HG02870 (cell line): ENCODE measurements at regions not wholly inside any gene's neighbourhood (a gene's known extent, or its start where the extent isn't known, plus 50 kb on each side); places are given as distances from the start of the nearest gene placed in this dataset.

ENCODE experiments used
- ATAC-seq: cut with Tn5 transposase; IDR thresholded peaks from one replicate; pipeline ENCODE4 v1.9.1; 2021; ENCODE audit warnings: mild to moderate bottlenecking, moderate library complexity; ENCODE audit not compliant: unreplicated experiment

GRCh38 chr12:118840878-118841277 is 140.5 kb upstream of the SRRM4 start:
- ATAC-seq, result no peak

- ATAC-seq, result no peak
Observed at GRCh38 chr12:118841588-118841987, 139.8 kb upstream of the SRRM4 start.

- no peak for ATAC-seq
Observed at GRCh38 chr12:118842866-118843265, 138.5 kb upstream of the SRRM4 start.

- no peak for ATAC-seq
Observed at GRCh38 chr12:118846416-118846815, 134.9 kb upstream of the SRRM4 start.

GRCh38 chr12:118850244-118850825 is 131.0 kb upstream of the SRRM4 start:
- no peak for ATAC-seq

- no peak for ATAC-seq
Observed at GRCh38 chr12:118851891-118852290, 129.4 kb upstream of the SRRM4 start.

GRCh38 chr12:118853634-118854033 is 127.7 kb upstream of the SRRM4 start:
- ATAC-seq, result no peak

GRCh38 chr12:118855858-118856257 is 125.5 kb upstream of the SRRM4 start:
- ATAC-seq, result no peak

- no peak for ATAC-seq
Observed at GRCh38 chr12:118866346-118866745, 115.0 kb upstream of the SRRM4 start.

- ATAC-seq, result no peak
Observed at GRCh38 chr12:118870551-118870950, 110.8 kb upstream of the SRRM4 start.

- ATAC-seq, result no peak
Observed at GRCh38 chr12:118874698-118875548, 106.4 kb upstream of the SRRM4 start.

- ATAC-seq, result no peak
Observed at GRCh38 chr12:118880720-118881493, 100.4 kb upstream of the SRRM4 start.

- no peak for ATAC-seq
Observed at GRCh38 chr12:118884226-118884625, 97.1 kb upstream of the SRRM4 start.

- no peak for ATAC-seq
Observed at GRCh38 chr12:118900993-118901392, 80.3 kb upstream of the SRRM4 start.

- ATAC-seq, result no peak
Observed at GRCh38 chr12:118908811-118909210, 72.5 kb upstream of the SRRM4 start.

- ATAC-seq, result no peak
Observed at GRCh38 chr12:118912697-118913270, 68.6 kb upstream of the SRRM4 start.

- ATAC-seq, result no peak
Observed at GRCh38 chr12:118921761-118922160, 59.6 kb upstream of the SRRM4 start.

GRCh38 chr12:118922405-118922804 is 58.9 kb upstream of the SRRM4 start:
- ATAC-seq, result no peak

- no peak for ATAC-seq
Observed at GRCh38 chr12:118925407-118925806, 55.9 kb upstream of the SRRM4 start.

GRCh38 chr12:118925826-118926225 is 55.5 kb upstream of the SRRM4 start:
- no peak for ATAC-seq
